ENCODE measurements at regions not wholly inside any gene's neighbourhood (a gene's known extent, or its start where the extent isn't known, plus 50 kb on each side); places are given as distances from the start of the nearest gene placed in this dataset.

DNA sequence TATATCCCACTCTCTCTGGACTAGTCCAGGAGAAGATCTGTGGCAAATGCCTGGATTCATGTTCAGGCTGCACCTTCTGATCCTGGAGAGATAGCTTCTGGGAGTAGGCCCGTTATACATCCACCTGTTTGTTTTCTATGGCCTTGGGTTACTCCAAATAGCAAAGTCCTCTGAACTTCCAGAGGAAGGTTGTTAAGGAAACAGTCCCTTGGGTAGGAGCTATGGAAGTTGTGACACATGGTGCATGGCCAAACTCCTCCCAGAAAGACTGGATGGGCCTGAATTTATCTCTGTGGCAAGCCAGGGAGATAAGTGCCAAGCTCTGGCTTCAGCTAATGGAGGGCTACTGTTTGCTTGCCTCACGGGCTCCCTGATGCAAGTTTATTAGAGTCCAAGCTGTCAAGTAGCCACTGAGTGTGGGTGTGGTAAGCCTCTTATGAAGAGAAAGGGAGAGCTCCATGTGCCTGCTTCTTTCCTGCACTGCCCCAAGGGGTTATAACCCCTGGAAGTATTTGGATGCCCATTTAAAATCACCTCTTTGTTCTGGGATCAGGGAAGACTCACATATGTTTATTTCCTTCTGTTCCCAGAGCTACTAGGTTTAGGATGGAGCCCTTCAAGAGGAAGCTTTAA lies 328.7 kb upstream of the ATP11B start:
- TF ChIP-seq, protein P1, sequence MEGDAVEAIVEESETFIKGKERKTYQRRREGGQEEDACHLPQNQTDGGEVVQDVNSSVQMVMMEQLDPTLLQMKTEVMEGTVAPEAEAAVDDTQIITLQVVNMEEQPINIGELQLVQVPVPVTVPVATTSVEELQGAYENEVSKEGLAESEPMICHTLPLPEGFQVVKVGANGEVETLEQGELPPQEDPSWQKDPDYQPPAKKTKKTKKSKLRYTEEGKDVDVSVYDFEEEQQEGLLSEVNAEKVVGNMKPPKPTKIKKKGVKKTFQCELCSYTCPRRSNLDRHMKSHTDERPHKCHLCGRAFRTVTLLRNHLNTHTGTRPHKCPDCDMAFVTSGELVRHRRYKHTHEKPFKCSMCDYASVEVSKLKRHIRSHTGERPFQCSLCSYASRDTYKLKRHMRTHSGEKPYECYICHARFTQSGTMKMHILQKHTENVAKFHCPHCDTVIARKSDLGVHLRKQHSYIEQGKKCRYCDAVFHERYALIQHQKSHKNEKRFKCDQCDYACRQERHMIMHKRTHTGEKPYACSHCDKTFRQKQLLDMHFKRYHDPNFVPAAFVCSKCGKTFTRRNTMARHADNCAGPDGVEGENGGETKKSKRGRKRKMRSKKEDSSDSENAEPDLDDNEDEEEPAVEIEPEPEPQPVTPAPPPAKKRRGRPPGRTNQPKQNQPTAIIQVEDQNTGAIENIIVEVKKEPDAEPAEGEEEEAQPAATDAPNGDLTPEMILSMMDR (IDR thresholded peaks at IDR 0.05; ENCODE audit: extremely low read depth in 1 of 2, insufficient read depth in 1 of 2, low read depth in 1 of 2, low read length in 2 of 2) = no peak
- no peak for TF ChIP-seq GATA2 (IDR thresholded peaks at IDR 0.05; ENCODE audit: insufficient read depth, insufficient read length, low read depth, low read length)
- TF ChIP-seq POLR2A (IDR thresholded peaks at IDR 0.05; ENCODE audit: low read depth, low read length) = no peak
- TF ChIP-seq EZH2 (IDR thresholded peaks at IDR 0.05; ENCODE audit: borderline replicate concordance, low read depth, low read length, severe bottlenecking) = no peak
- TF ChIP-seq POLR2AphosphoS5 (IDR thresholded peaks at IDR 0.05; ENCODE audit: insufficient read depth, low read depth, low read length) = no peak
- TF ChIP-seq FOS (IDR thresholded peaks at IDR 0.05; ENCODE audit: borderline replicate concordance, insufficient read depth, low read length) = no peak
